ENCODE measurements at regions not wholly inside any gene's neighbourhood (a gene's known extent, or its start where the extent isn't known, plus 50 kb on each side); places are given as distances from the start of the nearest gene placed in this dataset.

- in situ Hi-C loops (cut with HindIII; ENCODE audit: extremely low pct_ligation_motif_present, low pct_unique_long_range_greater_than_20kb) = no loop called here
- 0% methylated on average over 1 of the region's 1 CpG for WGBS (ENCODE audit: low lambda C conversion rate)
- no TSS peak for BruUV-seq (replicated peaks)
These were observed 974.6 kb upstream of the RAG2 start for GRCh38 chr11:37572491-37573171.

More at GRCh38 chr11:37572491-37573171, 974.6 kb upstream of the RAG2 start:
- H3K27ac ChIP-seq (ENCODE audit: extremely low read length, insufficient read depth, low read length) = no peak overlapping the region
- POLR2A ChIA-PET = no interaction called here
- no peaks in the 10 kb centered on the region for H3K27me3 ChIP-seq (ENCODE audit: control insufficient read depth in 1 of 2, insufficient read depth in 2 of 2, low read length in 2 of 2)
- no peak for DNase-seq (ENCODE audit: low spot score)
- H3K4me3 ChIP-seq (replicated peaks in 1 of 3; ENCODE audit: insufficient read depth in 1 of 3, low read depth in 2 of 3, low read length in 3 of 3) = no peak overlapping the region
- no peaks in the 10 kb centered on the region for H3K36me3 ChIP-seq (replicated peaks in 1 of 2; ENCODE audit: control insufficient read depth in 1 of 2, insufficient read depth in 2 of 2, low read length in 2 of 2)
- no peaks in the 10 kb centered on the region for H3K4me1 ChIP-seq (ENCODE audit: insufficient read depth, low read length)
- no peaks in the 10 kb centered on the region for H4K20me1 ChIP-seq (ENCODE audit: insufficient read depth, low read length)
- H2AFZ ChIP-seq (ENCODE audit: low read length) = no peak overlapping the region
- TF ChIP-seq HDAC2 (CRISPR knock-in tag; IDR thresholded peaks at IDR 0.05) (no peak), KAT2B (IDR thresholded peaks at IDR 0.05; ENCODE audit: borderline replicate concordance, low read depth, low read length) (no peak), ZFP91 (CRISPR knock-in tag; IDR thresholded peaks at IDR 0.05; ENCODE audit: borderline replicate concordance) (no peak), ZNF367 (CRISPR knock-in tag; IDR thresholded peaks at IDR 0.05; ENCODE audit: borderline replicate concordance) (no peak), ATF5 (CRISPR knock-in tag; IDR thresholded peaks at IDR 0.05; ENCODE audit: low read depth) (no peak), MAF1 (CRISPR knock-in tag; IDR thresholded peaks at IDR 0.05; ENCODE audit: borderline replicate concordance) (no peak), WIZ (CRISPR knock-in tag; IDR thresholded peaks at IDR 0.05) (no peak)
- H3K4me2 ChIP-seq (ENCODE audit: low read depth, low read length) = no peak overlapping the region
- ATAC-seq = no peak
- CTCF ChIA-PET (ENCODE audit: low intra/inter-chr PET ratio, low total read pairs) = no interaction called here
- FAIRE-seq = no peak
- H3K9me3 ChIP-seq (ENCODE audit: low read length) = peaks cover 76% of the 10 kb centered on the region
- intact Hi-C loops (cut with micrococcal nuclease; ENCODE audit: unreplicated experiment) = no loop called here
- H3K79me2 ChIP-seq (ENCODE audit: insufficient read depth, low read length) = no peaks in the 10 kb centered on the region
- H3K9ac ChIP-seq (ENCODE audit: insufficient read depth, low read depth, low read length) = no peak overlapping the region

All from HepG2 (cell line).